HL-60/S4 treated with retinoic acid at 250 ng/mL for 4 days and 3 days (cell line): ENCODE measurements at regions not wholly inside any gene's neighbourhood (a gene's known extent, or its start where the extent isn't known, plus 50 kb on each side); places are given as distances from the start of the nearest gene placed in this dataset.

Source experiments
- in situ Hi-C: fragments of 300-500 bp; cut with MboI; formaldehyde crosslinking; loops from 2 replicates; pipeline ENCODE4 v1.7.0; 2022; ENCODE audit warnings: low sequenced_read_pairs

DNA sequence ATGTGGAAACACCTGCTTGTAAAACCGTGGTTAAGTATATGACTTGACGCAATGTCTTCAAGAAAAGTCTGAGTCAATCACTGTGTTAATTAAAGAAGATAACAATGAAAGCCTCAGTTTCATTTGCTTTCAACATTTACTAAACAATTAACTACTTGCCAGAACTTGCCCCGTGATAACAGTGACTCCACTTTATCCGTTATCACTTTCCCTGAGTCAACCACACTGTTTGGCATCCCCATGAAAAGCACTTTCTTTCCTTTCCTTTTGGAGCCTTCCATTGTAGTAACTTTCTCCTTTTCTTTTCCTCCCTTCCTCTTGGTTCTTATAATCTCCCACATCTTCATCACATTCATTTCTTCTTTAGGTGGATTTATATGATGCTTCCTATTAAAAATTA is 435.1 kb upstream of the GOT2 start:
- in situ Hi-C loops, result no loop called here

GRCh38 chr16:59168461-59169114 is 434.5 kb upstream of the GOT2 start:
- in situ Hi-C loops, result no loop called here

DNA sequence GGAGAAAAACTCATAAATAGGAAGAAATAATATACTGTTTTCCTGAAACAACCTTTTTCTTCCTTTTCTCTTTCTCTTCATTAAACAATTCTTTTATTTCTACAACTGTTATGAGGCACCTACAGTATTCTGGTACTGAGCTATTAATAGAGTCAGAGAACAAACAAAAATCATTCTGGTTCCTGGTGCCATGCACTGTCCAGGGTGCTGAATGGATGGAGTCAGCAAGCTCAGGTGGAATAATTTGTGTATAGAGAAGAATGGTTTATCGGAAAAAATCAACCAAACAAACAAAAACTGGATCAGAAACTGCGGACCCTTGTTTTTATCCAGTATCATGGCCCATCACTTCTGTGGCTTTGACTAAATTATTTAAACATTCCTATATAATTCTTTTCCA is 430.3 kb upstream of the GOT2 start:
- in situ Hi-C loops, result no loop called here

- in situ Hi-C loops, result no loop called here
These were observed 429.4 kb upstream of the GOT2 start for GRCh38 chr16:59163371-59164055.

DNA sequence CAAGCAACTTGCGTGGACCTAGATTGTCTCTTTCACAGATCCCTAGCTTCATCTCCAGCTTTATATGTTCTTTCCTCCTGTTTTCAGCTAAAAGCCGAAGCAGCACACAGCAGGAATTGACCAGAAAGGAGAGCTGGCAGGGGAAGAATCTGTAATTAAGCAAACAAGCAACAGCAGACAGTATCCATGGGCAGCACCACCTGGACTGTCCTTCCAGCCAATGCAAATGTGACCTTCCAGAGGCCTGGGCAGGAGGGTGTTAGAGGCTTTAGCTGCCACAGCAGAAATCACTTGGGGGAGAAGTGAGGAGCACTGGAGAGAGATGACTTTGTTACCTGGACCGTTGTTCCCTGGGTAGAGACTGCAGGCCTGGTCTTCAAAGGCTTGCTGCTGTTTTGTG is 427.6 kb upstream of the GOT2 start:
- in situ Hi-C loops, result no loop called here

DNA sequence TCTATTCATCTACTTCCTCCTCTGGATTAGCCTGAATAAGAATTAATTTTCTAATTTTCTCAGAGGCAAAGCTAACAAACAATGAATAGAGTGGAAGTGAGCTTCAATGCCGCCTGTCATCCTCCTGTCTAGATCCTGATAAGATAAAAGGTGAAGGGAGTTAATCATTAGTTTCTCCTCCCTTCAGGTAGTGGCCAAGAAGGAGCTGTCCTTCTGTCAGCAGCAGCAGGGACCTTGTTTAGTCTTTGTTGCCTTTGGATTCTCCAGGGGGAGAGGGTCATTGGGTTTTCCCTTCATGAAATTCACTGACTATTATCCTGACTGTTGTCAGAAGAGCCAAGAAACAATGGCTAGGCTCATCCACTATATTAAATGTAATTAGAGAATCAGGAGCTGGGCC is 420.2 kb upstream of the GOT2 start:
- in situ Hi-C loops, result no loop called here

GRCh38 chr16:59148769-59149155 is 414.6 kb upstream of the GOT2 start:
- in situ Hi-C loops, result no loop called here

DNA sequence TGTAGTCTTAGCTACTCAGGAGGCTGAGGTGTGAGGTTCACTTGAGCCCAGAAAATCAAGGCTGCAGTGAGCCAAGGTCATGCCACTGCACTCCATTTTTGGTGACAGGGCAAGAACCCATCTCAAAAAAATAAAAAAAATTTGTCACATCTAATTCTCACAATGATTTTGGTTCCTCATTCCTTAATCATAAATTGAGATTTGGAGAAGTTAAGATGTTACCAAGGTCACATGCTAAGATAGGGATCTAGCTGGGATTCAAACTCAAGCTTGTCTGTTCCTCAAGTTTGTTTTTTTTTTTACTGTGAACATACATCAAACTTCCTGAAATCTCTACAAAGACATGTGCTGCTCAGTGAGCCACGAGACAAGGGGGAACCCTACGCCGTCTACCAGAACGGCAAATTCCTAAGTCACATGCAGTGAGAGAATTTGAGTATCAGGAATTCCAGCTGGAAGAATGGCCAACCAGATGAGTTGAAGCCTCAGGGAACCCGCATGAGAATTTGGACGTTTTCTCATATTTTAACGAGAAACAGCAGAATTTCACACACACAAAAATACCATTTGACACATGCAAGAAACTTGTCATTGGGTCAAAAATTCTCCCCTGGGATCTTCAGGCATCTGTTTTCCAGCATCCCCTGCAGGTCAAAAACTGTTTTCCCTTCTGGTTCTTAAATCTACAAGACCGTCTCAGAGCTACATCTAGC is 414.1 kb upstream of the GOT2 start:
- in situ Hi-C loops, result no loop called here

GRCh38 chr16:59146140-59146539 is 412.0 kb upstream of the GOT2 start:
- in situ Hi-C loops, result no loop called here

DNA sequence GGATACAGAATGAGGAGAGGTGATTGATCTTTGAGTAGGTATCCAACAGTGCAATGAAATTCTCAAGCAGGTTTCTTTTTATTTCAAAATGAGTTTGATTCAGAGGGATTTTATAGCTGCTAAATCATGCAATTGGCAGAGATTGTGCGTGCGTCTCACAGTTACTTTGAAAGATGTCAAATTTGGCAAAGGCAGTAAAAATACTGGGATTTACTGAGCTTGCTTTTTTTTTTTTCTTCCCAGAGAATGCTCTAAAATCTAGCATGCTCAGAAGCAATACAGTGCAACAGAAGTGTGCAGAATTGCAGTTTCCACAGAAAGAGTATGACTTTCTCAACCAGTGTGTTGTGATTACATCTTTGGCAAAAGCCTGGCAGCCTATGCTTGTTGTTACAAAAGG is 410.7 kb upstream of the GOT2 start:
- in situ Hi-C loops, result no loop called here

DNA sequence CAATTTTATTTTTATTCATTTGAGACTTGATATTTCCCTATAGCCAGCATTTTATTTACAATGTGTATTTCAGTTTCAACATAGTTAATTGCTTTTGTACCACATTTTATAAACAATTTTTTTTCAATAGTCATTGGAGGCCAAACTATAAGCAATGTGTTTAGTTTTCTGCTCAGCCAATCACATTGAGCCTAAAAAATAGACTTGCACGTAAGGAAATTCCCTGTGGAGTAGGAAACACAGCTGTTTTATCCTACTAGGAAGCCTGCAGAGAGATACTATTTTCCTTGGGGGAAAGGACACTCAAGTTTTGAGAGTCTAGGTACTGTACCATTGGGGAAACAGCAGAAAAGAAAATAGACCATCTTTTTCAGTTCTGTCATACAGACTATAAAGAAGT is 410.2 kb upstream of the GOT2 start:
- in situ Hi-C loops, result no loop called here

DNA sequence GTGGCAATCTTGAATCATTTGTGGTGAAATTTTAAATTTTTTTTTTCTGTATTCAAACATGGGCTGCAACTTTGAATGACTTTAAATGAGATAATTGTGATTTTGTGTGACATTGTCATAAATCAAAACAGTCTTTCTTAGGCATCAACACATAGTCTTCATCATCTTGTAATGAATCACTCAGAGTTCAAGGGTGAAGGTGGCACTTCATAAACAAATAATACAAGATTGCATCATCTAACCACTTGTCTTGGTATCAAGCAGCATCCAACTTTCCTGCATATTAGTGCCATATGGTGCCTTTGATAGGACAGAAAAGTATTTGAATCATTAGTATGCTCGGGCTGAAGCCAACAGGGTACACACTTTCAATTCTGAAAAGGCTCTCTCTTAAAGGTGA is 392.4 kb upstream of the GOT2 start:
- in situ Hi-C loops, result no loop called here

DNA sequence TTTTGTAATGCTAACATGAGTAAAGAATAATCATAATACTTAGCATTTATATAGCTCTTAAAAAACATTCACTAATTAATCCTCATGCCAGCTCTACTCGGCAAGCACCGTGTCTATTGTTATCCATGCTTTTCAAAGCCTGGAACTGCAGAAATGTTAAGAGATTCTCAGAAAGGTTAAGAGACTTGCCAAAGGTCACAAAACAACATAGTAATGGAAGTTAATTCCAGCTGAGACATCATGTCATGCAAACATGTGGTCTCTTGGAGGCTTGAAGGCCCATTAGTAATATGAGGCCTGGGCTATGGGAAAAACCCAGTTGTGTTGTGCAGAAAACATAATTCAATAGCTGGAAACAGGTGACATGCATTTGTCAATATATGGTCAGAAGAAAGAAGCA is 389.9 kb upstream of the GOT2 start:
- in situ Hi-C loops, result no loop called here

GRCh38 chr16:59123479-59123878 is 389.4 kb upstream of the GOT2 start:
- in situ Hi-C loops, result no loop called here

DNA sequence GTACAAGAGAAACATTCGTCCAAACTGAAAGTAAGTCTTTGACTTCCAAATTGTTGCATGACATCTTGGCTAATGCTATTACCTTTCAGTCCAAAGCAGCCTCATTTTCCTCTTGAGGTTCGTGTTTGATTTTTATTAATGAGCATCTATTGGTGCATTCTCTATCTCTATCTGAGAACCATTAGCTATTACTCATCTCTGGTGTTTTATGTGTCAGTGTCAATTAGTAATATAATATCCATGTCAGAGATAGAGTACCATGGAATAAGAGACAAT is 388.1 kb upstream of the GOT2 start:
- in situ Hi-C loops, result no loop called here

DNA sequence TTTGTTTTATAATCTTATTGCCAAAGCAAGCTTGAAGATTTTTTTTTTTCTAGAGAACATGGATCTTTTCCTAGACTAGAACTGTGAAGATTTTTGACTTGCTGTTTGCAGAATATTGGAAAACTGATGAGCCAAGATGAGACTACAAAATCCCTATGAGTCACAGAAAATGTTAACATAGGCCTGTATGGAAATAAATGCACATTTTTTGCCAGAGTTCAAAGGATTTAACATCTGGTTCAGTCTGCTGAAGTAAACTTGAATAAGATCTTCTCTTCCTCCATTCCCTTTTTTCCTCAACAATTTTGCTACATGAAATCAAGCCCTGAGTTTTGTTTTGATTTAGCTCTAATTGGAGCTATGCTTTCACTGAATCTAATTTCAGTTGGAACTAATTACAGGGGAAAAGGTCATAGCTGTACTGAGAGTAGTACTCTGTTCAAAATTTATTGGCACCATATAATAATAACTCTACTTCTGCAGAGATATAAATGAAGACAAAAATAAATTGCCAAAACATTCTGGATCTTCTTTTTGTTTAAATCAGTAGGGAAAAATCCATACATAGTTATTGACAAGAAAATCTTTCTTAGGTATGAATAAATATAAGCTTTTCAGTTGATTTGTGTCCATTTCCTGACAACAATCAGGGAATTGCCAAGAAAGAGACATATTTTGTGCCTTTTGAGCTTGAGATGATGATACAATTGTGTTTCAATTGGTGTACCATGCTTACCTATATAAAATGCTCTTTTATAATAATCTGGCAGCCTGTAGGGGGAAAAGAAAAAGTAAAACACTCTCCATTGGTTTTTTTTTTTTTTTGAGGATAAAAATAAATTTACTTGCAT is 387.5 kb upstream of the GOT2 start:
- in situ Hi-C loops, result no loop called here

GRCh38 chr16:59116744-59117143 is 382.6 kb upstream of the GOT2 start:
- in situ Hi-C loops, result no loop called here

GRCh38 chr16:59114790-59115189 is 380.7 kb upstream of the GOT2 start:
- in situ Hi-C loops, result no loop called here

DNA sequence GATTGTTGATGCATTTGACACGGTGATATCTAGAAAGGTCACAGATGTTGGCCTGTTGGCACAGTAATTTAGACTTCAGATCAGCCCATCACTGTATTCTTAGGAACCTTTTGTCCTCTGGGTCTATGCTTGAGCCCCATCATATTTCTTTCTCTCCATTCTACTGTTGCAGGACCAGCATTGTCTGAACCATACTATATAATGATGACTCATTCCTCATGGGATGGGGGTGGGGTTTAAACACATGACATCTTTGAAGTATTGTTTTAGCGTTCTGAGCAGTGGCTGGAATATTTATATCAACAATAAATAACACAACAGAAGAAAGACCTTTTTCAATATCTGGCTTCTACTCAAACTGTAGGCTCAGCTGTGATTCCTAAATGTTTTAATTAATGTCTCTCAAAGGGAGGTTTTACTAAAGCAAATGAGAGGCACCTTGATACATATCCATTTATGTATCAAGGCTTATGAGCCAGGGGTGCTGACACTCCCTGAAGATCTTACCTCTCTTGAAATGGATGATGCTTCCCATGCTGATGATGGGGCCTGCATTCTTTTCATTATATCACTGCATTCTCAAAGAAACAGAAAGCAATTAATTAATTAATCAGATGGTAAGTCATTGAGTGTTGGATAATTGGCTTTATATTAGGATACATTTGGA is 379.0 kb upstream of the GOT2 start:
- in situ Hi-C loops, result no loop called here

DNA sequence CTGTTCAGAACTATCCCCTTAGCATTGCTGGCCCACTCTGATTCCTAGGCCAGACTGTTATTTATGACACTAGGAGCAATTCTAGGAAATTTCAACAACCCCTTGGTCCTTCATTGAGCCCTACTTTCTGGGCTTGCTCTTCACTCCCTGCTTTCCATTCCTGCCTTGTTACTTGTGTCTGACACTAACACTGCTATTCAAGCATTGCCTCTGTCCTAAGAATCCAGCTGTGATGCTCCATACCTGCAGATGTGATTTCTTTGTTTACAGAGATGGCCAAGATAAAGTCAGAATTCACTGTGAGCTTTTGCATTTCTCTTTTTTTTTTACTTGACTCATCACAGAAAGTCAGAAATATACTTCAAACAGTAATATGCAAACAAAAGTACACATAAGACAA is 377.2 kb upstream of the GOT2 start:
- in situ Hi-C loops, result no loop called here

- in situ Hi-C loops, result no loop called here
These were observed 374.3 kb upstream of the GOT2 start for GRCh38 chr16:59108374-59108773.
